NT2/D1 (cell line): ENCODE measurements at regions not wholly inside any gene's neighbourhood (a gene's known extent, or its start where the extent isn't known, plus 50 kb on each side); places are given as distances from the start of the nearest gene placed in this dataset.

Experiments used
- SUZ12 ChIP-seq: IDR thresholded peaks from 2 replicates; pipeline ENCODE4 v1.6.1; 2011; ENCODE audit not compliant: insufficient read length, insufficient read depth; ENCODE audit errors: extremely low read depth
- ZNF274 ChIP-seq: IDR thresholded peaks from 2 replicates; pipeline ENCODE4 v1.6.1; 2011; ENCODE audit warnings: mild to moderate bottlenecking, low read depth, low read length

DNA sequence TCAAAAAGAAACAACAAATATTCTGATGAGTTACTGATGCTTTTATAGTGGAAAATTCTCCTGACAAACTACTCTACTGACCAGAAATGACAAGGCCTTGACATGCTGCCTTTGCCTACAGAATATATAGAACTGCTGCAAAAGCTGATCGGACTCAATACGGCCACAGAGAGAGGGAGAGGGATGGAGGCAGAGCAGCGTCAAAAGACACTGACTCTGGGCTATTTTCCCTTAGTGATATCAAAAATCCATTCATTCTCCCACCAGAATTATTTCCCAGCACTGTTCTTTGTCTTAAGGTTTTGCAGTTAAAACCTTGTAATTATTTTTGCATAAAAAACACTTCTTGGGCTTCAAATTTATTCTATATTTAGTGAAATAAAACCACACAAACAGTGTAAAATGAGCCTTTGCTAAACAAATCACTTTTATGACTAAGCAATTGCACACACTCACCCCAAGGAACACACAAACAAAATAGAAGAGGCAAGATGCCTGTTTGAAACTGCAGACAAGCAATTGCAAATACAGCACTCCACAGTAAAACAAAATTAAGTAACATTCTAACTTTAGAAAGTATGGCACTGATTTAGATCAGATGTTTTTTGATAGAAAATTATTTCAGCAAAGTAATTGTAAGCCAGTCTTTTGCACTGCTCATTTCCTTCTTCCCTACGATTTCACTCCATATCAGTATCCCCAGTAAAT, 1036.4 kb downstream of the ADGRL2 start:
- no peak for TF ChIP-seq ZNF274
- TF ChIP-seq SUZ12 = no peak
